ENCODE measurements at regions not wholly inside any gene's neighbourhood (a gene's known extent, or its start where the extent isn't known, plus 50 kb on each side); places are given as distances from the start of the nearest gene placed in this dataset.

GRCh38 chr1:87872692-87873091 is 544.0 kb downstream of the LMO4 start:
- no peak for TF ChIP-seq CTCF (IDR thresholded peaks at IDR 0.05; ENCODE audit: unreplicated experiment)

GRCh38 chr1:87878873-87879272 is 550.2 kb downstream of the LMO4 start:
- Mint-ChIP-seq H3K27ac (ENCODE audit: low read depth, unreplicated experiment) (no peak overlapping the region), H3K36me3 (ENCODE audit: insufficient read depth, unreplicated experiment) (no peaks in the 10 kb centered on the region), H3K27me3 (ENCODE audit: insufficient read depth, unreplicated experiment) (no peaks in the 10 kb centered on the region), H3K9me3 (ENCODE audit: unreplicated experiment) (no peaks in the 10 kb centered on the region), H3K4me1 (ENCODE audit: insufficient read depth, unreplicated experiment) (no peaks in the 10 kb centered on the region), H3K4me3 (ENCODE audit: unreplicated experiment) (no peak overlapping the region)
- ChIA-PET POLR2A (interaction anchor here (0.6 to 1.2 kb wide), 2 partner anchors 14 to 75 kb away, joined by 3 to 4 read pairs; no protein-coding TSS in a partner anchor), CTCF (interaction anchor here (0.9 kb wide), 1 partner anchor 9 kb away, joined by 3 read pairs; no protein-coding TSS in a partner anchor)
- no TSS peak for BruUV-seq (replicated peaks)
- intact Hi-C loops (cut with micrococcal nuclease) = no loop called here
- DNase-seq (ENCODE audit: unreplicated experiment) = no peak
- no peak for TF ChIP-seq CTCF (IDR thresholded peaks at IDR 0.05; ENCODE audit: unreplicated experiment)

More at GRCh38 chr1:87872692-87873091, 544.0 kb downstream of the LMO4 start:
- Mint-ChIP-seq H3K36me3 (ENCODE audit: insufficient read depth, unreplicated experiment) (peaks cover 7% of the 10 kb centered on the region), H3K27ac (ENCODE audit: low read depth, unreplicated experiment) (no peak overlapping the region), H3K4me3 (ENCODE audit: unreplicated experiment) (no peak overlapping the region), H3K27me3 (ENCODE audit: insufficient read depth, unreplicated experiment) (no peaks in the 10 kb centered on the region), H3K9me3 (ENCODE audit: unreplicated experiment) (peaks cover 11% of the 10 kb centered on the region), H3K4me1 (ENCODE audit: insufficient read depth, unreplicated experiment) (peaks cover 23% of the 10 kb centered on the region)
- intact Hi-C loops (cut with micrococcal nuclease) = no loop called here
- BruUV-seq (replicated peaks) = no TSS peak
- no peak for DNase-seq (ENCODE audit: unreplicated experiment)
- ChIA-PET POLR2A (no interaction called here), CTCF (no interaction called here)

- ChIA-PET POLR2A (no interaction called here), CTCF (interaction anchor here (0.6 kb wide), 1 partner anchor 18 kb away, joined by 4 read pairs; no protein-coding TSS in a partner anchor)
- no peaks in the 10 kb centered on the region for H3K4me1 Mint-ChIP-seq (ENCODE audit: insufficient read depth, unreplicated experiment)
- H3K36me3 Mint-ChIP-seq (ENCODE audit: insufficient read depth, unreplicated experiment) = no peaks in the 10 kb centered on the region
- no peak for DNase-seq (ENCODE audit: unreplicated experiment)
- no TSS peak for BruUV-seq (replicated peaks)
- H3K9me3 Mint-ChIP-seq (ENCODE audit: unreplicated experiment) = no peaks in the 10 kb centered on the region
- H3K4me3 Mint-ChIP-seq (ENCODE audit: unreplicated experiment) = no peak overlapping the region
- no peak overlapping the region for H3K27ac Mint-ChIP-seq (ENCODE audit: low read depth, unreplicated experiment)
- intact Hi-C loops (cut with micrococcal nuclease) = no loop called here
- no peak for TF ChIP-seq CTCF (IDR thresholded peaks at IDR 0.05; ENCODE audit: unreplicated experiment)
- no peaks in the 10 kb centered on the region for H3K27me3 Mint-ChIP-seq (ENCODE audit: insufficient read depth, unreplicated experiment)
These were observed 551.5 kb downstream of the LMO4 start for GRCh38 chr1:87880098-87880760.

GRCh38 chr1:87880764-87881163 is 552.1 kb downstream of the LMO4 start:
- Mint-ChIP-seq H3K4me3 (ENCODE audit: unreplicated experiment) (no peak overlapping the region), H3K4me1 (ENCODE audit: insufficient read depth, unreplicated experiment) (no peaks in the 10 kb centered on the region), H3K9me3 (ENCODE audit: unreplicated experiment) (no peaks in the 10 kb centered on the region), H3K27ac (ENCODE audit: low read depth, unreplicated experiment) (no peak overlapping the region), H3K27me3 (ENCODE audit: insufficient read depth, unreplicated experiment) (no peaks in the 10 kb centered on the region), H3K36me3 (ENCODE audit: insufficient read depth, unreplicated experiment) (no peaks in the 10 kb centered on the region)
- ChIA-PET CTCF (no interaction called here), POLR2A (no interaction called here)
- TF ChIP-seq CTCF (IDR thresholded peaks at IDR 0.05; ENCODE audit: unreplicated experiment) = no peak
- DNase-seq (ENCODE audit: unreplicated experiment) = no peak
- BruUV-seq (replicated peaks) = no TSS peak
- intact Hi-C loops (cut with micrococcal nuclease) = no loop called here

Measured in MCF 10A (cell line).